Fibroblast of pulmonary artery (primary cell): ENCODE measurements at regions not wholly inside any gene's neighbourhood (a gene's known extent, or its start where the extent isn't known, plus 50 kb on each side); places are given as distances from the start of the nearest gene placed in this dataset.

ENCODE experiments used
- DNase-seq: peaks from one replicate; pipeline ENCODE4 v3.0.0-alpha.2; 2010; ENCODE audit warnings: low read depth
- H3K4me3 ChIP-seq: replicated peaks from 2 replicates; pipeline ENCODE4 v1.5.1; 2011; ENCODE audit warnings: low read depth, mild to moderate bottlenecking, control low read depth, low read length, moderate library complexity
- CTCF ChIP-seq: IDR thresholded peaks from 2 replicates; pipeline ENCODE4 v1.5.1; 2011; ENCODE audit warnings: mild to moderate bottlenecking, control low read depth, low read length, inconsistent platforms; ENCODE audit errors: missing control alignments

- H3K4me3 ChIP-seq: no peak overlapping the region
- DNase-seq: peak; percentile 43
- no peak for TF ChIP-seq CTCF
Observed at GRCh38 chr6:17015144-17015543, 86.7 kb upstream of the STMND1 start.

- H3K4me3 ChIP-seq: no peak overlapping the region
- no peak for TF ChIP-seq CTCF
- peak; percentile 72 for DNase-seq
Observed at GRCh38 chr6:17013701-17014100, 88.1 kb upstream of the STMND1 start.

DNA sequence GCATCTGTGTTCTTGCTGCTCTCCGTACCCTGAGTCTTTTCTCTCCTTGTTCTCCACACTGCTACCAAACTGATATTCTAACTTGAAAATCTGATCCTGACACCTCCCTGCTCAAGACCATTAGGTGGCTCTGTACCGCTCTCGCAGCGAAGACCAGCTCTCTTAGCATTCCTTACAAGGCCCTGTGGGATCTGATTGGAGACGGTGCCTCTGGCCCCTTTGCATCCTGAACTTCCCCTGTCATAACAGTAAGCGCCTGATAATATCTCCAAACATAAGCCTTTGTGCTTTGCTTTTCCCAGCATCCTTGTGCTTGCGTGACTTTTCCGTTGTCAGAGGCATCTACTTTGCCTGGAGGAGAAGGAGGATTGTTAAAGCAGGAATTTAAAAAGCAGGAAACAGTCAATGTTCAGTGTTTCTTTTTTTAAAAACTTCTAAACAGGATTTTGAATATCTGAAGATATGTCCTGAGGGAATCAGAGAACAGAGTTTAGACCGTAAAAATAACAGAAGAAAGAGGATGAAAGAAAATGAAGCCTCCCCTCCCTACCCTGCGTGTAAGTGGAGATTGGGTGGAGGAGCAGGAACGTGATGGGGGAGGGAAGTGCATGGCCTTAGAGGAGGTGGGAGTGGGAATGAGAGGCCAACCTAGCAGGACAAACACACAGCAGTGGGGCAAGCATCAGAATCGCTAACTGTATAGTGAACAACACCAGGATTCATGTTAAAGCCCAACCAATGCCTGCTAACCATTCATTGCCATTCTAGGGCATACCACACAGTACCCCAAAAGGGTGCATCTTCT, 89.2 kb upstream of the STMND1 start:
- peak; percentile 75 for DNase-seq
- H3K4me3 ChIP-seq: no peak overlapping the region
- TF ChIP-seq CTCF: peak; percentile 38

DNA sequence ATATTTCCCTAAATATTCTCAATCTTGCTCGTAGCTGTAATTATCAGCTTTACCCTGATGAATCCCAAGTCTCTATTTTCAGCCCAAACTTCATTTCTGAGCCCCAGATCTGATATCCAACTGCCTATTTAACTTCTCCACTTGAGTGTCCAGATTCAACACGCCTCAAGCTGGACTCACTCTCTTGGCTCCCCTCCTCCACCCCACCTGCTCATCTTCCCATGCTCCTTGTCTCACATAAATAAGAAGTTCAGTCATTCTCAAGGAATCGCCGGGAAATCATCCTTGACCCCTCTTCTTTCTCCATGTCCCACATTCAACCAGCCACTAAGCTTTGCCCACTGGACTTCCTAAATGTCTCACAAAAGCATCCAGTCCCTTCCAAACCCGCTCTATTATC, 89.9 kb upstream of the STMND1 start:
- no peak overlapping the region for H3K4me3 ChIP-seq
- no peak for TF ChIP-seq CTCF
- no peak for DNase-seq

DNA sequence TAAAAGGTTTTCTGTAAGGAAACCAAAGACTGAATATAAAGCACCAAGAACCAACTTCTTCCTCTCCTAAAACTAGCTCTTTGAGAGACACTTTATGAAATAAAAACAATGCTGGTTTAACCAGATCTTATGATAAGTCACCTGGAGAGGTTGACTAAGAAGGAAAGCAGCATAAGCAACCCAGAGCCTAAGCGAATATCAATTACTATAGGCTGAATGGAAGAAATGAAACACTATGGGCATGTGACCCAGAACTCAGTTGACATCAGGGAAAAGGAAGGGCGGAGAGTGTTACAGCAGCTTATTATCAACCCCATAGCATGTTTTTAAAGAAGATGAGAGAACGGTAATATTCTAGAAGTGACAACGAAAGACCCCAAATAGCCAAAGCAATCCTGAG, 94.1 kb upstream of the STMND1 start:
- no peak for DNase-seq
- H3K4me3 ChIP-seq: no peak overlapping the region
- no peak for TF ChIP-seq CTCF

GRCh38 chr6:17006543-17006942, 95.3 kb upstream of the STMND1 start:
- H3K4me3 ChIP-seq: no peak overlapping the region
- no peak for TF ChIP-seq CTCF
- no peak for DNase-seq

GRCh38 chr6:17004269-17004668, 97.6 kb upstream of the STMND1 start:
- no peak for DNase-seq
- H3K4me3 ChIP-seq: no peak overlapping the region

More at GRCh38 chr6:17004269-17004668, 97.6 kb upstream of the STMND1 start:
- no peak for TF ChIP-seq CTCF
